IPS-15b (cell line): ENCODE measurements at regions not wholly inside any gene's neighbourhood (a gene's known extent, or its start where the extent isn't known, plus 50 kb on each side); places are given as distances from the start of the nearest gene placed in this dataset.
"Not testable (repeated sequence)": the region's sequence is repeated elsewhere in the genome, so short reads cannot be mapped to it uniquely, and the experiment has no call there.

Experiments used
- H3K27me3 ChIP-seq: one replicate; pipeline ENCODE4 v1.6.1; 2013; ENCODE audit warnings: low read length; ENCODE audit not compliant: control insufficient read depth, insufficient read depth
- H3K36me3 ChIP-seq: one replicate; pipeline ENCODE4 v1.6.1; 2013; ENCODE audit warnings: low read length; ENCODE audit not compliant: control insufficient read depth, insufficient read depth
- H3K4me1 ChIP-seq: one replicate; pipeline ENCODE4 v1.6.1; 2013; ENCODE audit warnings: mild to moderate bottlenecking, low read length; ENCODE audit not compliant: control insufficient read depth, insufficient read depth
- H3K4me3 ChIP-seq: one replicate; pipeline ENCODE4 v1.5.1; 2013; ENCODE audit warnings: low read depth, low read length
- H3K9ac ChIP-seq: one replicate; pipeline ENCODE4 v1.6.1; 2013; ENCODE audit warnings: low read depth, mild to moderate bottlenecking, low read length
- H3K9me3 ChIP-seq: one replicate; pipeline ENCODE4 v1.6.1; 2013; ENCODE audit warnings: mild to moderate bottlenecking, low read length; ENCODE audit not compliant: control insufficient read depth, insufficient read depth

- H3K4me3 ChIP-seq: no peak overlapping the region
- H3K9me3 ChIP-seq: no peaks in the 10 kb centered on the region
- H3K4me1 ChIP-seq: no peaks in the 10 kb centered on the region
- no peak overlapping the region for H3K9ac ChIP-seq
- no peaks in the 10 kb centered on the region for H3K36me3 ChIP-seq
- H3K27me3 ChIP-seq: no peaks in the 10 kb centered on the region
Measured at GRCh38 chr16:66250686-66251431, 115.6 kb upstream of the CDH5 start.

- H3K4me3 ChIP-seq: no peak overlapping the region
Measured at GRCh38 chr16:66247516-66248481, 118.7 kb upstream of the CDH5 start.

GRCh38 chr16:66245868-66246267, 120.6 kb upstream of the CDH5 start:
- Histone ChIP-seq H3K9me3 (no peaks in the 10 kb centered on the region), H3K36me3 (no peaks in the 10 kb centered on the region), H3K4me3 (no peak overlapping the region), H3K9ac (no peak overlapping the region), H3K4me1 (no peaks in the 10 kb centered on the region), H3K27me3 (no peaks in the 10 kb centered on the region)

More at GRCh38 chr16:66247516-66248481, 118.7 kb upstream of the CDH5 start:
- H3K9ac ChIP-seq: no peak overlapping the region
- H3K4me1 ChIP-seq: no peaks in the 10 kb centered on the region
- H3K27me3 ChIP-seq: no peaks in the 10 kb centered on the region
- no peaks in the 10 kb centered on the region for H3K36me3 ChIP-seq
- no peaks in the 10 kb centered on the region for H3K9me3 ChIP-seq

- no peaks in the 10 kb centered on the region for H3K4me1 ChIP-seq
- no peaks in the 10 kb centered on the region for H3K36me3 ChIP-seq
- H3K27me3 ChIP-seq: no peaks in the 10 kb centered on the region
- no peaks in the 10 kb centered on the region for H3K9me3 ChIP-seq
- H3K4me3 ChIP-seq: no peak overlapping the region
- no peak overlapping the region for H3K9ac ChIP-seq
Measured at GRCh38 chr16:66245072-66245471, 121.4 kb upstream of the CDH5 start.

GRCh38 chr16:66242672-66243071, 123.8 kb upstream of the CDH5 start:
- Histone ChIP-seq H3K4me1 (no peaks in the 10 kb centered on the region), H3K27me3 (no peaks in the 10 kb centered on the region), H3K4me3 (no peak overlapping the region), H3K9me3 (no peaks in the 10 kb centered on the region), H3K9ac (no peak overlapping the region), H3K36me3 (no peaks in the 10 kb centered on the region)

- not testable (repeated sequence) for H3K9ac ChIP-seq, H3K27me3 ChIP-seq, H3K36me3 ChIP-seq, H3K9me3 ChIP-seq, H3K4me3 ChIP-seq, H3K4me1 ChIP-seq
Measured at GRCh38 chr16:66242206-66242605, 124.3 kb upstream of the CDH5 start.

- H3K9me3 ChIP-seq: no peaks in the 10 kb centered on the region
- no peaks in the 10 kb centered on the region for H3K36me3 ChIP-seq
- H3K9ac ChIP-seq: no peak overlapping the region
- no peaks in the 10 kb centered on the region for H3K4me1 ChIP-seq
- H3K4me3 ChIP-seq: no peak overlapping the region
- H3K27me3 ChIP-seq: no peaks in the 10 kb centered on the region
Measured at GRCh38 chr16:66240631-66241395, 125.7 kb upstream of the CDH5 start.

- Histone ChIP-seq H3K9ac (no peak overlapping the region), H3K4me1 (no peaks in the 10 kb centered on the region), H3K9me3 (no peaks in the 10 kb centered on the region), H3K27me3 (no peaks in the 10 kb centered on the region), H3K4me3 (no peak overlapping the region), H3K36me3 (no peaks in the 10 kb centered on the region)
Measured at GRCh38 chr16:66240088-66240487, 126.4 kb upstream of the CDH5 start.

- H3K4me1 ChIP-seq: no peaks in the 10 kb centered on the region
- H3K4me3 ChIP-seq: no peak overlapping the region
- H3K9ac ChIP-seq: no peak overlapping the region
- H3K9me3 ChIP-seq: no peaks in the 10 kb centered on the region
- H3K27me3 ChIP-seq: no peaks in the 10 kb centered on the region
- H3K36me3 ChIP-seq: no peaks in the 10 kb centered on the region
Measured at GRCh38 chr16:66238696-66239095, 127.8 kb upstream of the CDH5 start.

- H3K27me3 ChIP-seq: no peaks in the 10 kb centered on the region
- no peak overlapping the region for H3K4me3 ChIP-seq
- no peaks in the 10 kb centered on the region for H3K4me1 ChIP-seq
- no peaks in the 10 kb centered on the region for H3K36me3 ChIP-seq
- no peaks in the 10 kb centered on the region for H3K9me3 ChIP-seq
- H3K9ac ChIP-seq: no peak overlapping the region
Measured at GRCh38 chr16:66236301-66236700, 130.2 kb upstream of the CDH5 start.

GRCh38 chr16:66231452-66232160, 134.9 kb upstream of the CDH5 start:
- no peaks in the 10 kb centered on the region for H3K9me3 ChIP-seq
- H3K9ac ChIP-seq: no peak overlapping the region
- no peaks in the 10 kb centered on the region for H3K27me3 ChIP-seq
- no peaks in the 10 kb centered on the region for H3K4me1 ChIP-seq
- H3K4me3 ChIP-seq: no peak overlapping the region
- no peaks in the 10 kb centered on the region for H3K36me3 ChIP-seq
